ENCODE measurements at regions not wholly inside any gene's neighbourhood (a gene's known extent, or its start where the extent isn't known, plus 50 kb on each side); places are given as distances from the start of the nearest gene placed in this dataset.
"Not testable (repeated sequence)": the region's sequence is repeated elsewhere in the genome, so short reads cannot be mapped to it uniquely, and the experiment has no call there.

DNA sequence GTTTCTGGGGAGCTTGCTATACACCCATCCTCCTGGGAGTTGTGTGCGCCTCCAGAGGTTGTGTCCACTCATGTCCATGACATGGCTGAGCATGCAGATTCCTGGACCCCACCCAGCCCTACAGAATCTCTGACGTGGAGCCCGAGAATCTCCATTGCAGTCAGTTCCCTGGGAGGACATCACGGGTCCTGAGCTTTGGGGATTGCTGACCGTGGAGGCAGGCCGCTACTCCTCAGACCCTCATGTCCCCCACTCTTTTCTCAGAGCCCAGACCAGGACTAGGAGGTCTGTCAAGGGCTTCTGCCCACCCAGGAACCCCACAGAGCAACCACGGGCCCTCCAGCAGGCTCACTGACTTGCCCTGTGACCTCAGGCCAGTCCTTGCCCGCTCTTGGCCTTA, 177.7 kb downstream of the TBC1D2B start:
- ATAC-seq; DNase-seq (ENCODE audit: missing footprints); intact Hi-C loops (cut with DNase I): not testable (repeated sequence)

DNA sequence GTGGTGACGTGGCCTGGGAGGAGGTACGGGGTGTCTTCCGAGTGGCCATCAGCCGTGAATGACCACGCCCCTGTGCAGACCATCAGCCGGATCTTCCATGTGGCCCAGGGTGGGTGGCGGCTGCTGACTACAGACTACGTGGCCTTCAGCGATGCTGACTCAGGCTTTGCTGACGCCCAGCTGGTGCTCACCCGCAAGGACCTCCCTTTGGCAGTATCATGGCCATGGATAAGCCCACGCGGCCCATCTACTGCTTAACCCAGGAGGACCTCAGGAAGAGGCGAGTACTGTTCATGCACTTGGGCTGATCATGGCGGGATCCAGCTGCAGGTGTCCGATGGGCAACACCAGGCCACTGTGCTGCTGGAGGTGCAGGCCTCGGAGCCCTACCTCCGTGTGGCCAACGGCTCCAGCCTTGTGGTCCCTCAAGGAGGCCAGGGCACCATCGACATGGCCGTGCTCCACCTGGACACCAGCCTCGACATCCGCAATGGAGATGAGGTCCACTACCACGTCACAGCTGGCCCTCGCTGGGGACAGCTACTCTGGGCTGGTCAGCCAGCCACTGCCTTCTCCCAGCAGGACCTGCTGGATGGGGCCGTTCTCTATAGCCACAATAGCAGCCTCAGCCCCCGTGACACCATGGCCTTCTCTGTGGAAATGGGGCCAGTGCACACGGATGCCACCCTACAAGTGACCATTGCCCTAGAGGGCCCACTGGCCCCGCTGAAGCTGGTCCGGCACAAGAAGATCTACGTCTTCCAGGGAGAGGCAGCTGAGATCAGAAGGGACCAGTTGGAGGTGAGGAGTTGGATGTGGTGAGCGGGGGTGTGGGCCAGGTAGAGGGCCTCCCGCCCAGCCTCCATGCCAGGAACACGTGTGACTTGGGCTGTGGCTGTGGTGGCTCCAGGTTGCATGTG, 178.4 kb downstream of the TBC1D2B start:
- intact Hi-C loops (cut with DNase I): no loop called here
- ATAC-seq (no peak), DNase-seq (ENCODE audit: missing footprints) (peak; percentile 72)

DNA sequence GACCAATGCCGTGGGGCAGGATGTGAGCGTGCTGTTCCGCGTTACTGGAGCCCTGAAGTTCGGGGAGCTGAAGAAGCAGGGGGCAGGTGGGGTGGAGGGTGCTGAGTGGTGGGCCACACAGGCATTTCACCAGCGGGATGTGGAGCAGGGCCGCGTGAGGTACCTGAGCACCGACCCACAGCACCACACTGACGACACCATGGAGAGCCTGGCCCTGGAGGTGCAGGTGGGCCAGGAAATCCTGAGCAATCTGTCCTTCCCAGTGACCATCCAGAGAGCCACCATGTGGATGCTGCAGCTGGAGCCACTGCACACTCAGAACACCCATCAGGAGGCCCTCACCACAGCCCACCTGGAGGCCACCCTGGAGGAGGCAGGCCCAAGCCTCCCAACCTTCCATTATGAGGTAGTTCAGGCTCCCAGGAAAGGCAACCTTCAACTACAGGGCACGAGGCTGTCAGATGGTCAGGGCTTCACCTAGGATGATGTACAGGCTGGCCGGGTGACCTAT, 179.6 kb downstream of the TBC1D2B start:
- no peak for DNase-seq (ENCODE audit: missing footprints)
- no peak for ATAC-seq
- intact Hi-C loops (cut with DNase I): no loop called here

DNA sequence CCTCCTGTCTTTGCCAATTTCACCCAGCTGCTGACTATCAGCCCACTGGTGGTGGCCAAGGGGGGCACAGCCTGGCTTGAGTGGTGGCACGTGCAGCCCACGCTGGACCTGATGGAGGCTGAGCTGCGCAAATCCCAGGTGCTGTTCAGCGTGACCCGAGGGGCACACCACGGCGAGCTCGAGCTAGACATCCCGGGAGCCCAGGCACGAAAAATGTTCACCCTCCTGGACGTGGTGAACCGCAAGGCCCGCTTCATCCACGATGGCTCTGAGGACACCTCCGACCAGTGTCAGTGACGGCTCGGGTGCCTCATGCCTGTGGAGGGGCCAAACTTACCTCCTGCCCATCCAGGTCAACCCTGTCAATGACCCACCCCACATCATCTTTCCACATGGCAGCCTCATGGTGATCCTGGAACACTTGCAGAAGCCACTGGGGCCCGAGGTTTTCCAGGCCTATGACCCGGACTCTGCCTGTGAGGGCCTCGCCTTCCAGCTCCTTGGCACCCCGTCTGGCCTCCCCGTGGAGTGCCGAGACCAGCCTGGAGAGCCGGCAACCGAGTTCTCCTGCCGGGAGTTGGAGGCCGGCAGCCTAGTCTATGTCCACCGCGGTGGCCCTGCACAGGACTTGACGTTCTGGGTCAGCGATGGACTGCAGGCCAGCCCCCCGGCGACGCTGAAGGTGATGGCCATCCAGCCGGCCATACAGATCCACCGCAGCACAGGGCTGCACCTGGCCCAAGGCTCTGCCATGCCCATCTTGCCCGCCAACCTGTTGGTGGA, 180.2 kb downstream of the TBC1D2B start:
- peak; percentile 59 for DNase-seq (ENCODE audit: missing footprints)
- intact Hi-C loops (cut with DNase I); ATAC-seq: not testable (repeated sequence)

DNA sequence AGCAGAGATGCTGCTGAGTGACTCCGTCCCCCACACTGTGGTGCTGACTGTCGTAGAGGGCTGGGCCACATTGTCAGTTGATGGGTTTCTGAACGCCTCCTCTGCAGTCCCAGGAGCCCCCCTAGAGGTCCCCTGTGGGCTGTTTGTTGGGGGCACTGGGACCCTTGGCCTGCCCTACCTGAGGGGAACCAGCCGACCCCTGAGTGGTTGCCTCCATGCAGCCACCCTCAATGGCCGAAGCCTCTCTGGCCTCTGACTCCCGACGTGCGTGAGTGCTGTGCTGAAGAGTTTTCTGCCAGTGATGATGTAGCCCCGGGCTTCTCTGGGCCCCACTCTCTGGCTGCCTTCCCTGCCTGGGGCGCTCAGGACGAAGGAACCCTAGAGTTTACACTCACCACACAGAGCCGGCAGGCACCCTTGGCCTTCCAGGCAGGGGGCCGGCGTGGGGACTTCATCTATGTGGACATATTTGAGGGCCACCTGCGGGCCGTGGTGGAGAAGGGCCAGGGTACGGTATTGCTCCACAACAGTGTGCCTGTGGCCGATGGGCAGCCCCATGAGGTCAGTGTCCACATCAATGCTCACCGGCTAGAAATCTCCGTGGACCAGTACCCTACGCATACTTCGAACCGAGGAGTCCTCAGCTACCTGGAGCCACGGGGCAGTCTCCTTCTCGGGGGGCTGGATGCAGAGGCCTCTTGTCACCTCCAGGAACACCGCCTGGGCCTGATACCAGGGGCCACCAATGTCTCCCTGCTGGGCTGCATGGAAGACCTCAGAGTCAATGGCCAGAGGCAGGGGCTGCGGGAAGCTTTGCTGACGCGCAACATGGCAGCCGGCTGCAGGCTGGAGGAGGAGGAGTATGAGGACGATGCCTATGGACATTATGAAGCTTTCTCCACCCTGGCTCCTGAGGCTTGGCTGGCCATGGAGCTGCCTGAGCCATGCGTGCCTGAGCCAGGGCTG, 181.1 kb downstream of the TBC1D2B start:
- ATAC-seq; intact Hi-C loops (cut with DNase I): not testable (repeated sequence)
- peak; percentile 53 for DNase-seq (ENCODE audit: missing footprints)

DNA sequence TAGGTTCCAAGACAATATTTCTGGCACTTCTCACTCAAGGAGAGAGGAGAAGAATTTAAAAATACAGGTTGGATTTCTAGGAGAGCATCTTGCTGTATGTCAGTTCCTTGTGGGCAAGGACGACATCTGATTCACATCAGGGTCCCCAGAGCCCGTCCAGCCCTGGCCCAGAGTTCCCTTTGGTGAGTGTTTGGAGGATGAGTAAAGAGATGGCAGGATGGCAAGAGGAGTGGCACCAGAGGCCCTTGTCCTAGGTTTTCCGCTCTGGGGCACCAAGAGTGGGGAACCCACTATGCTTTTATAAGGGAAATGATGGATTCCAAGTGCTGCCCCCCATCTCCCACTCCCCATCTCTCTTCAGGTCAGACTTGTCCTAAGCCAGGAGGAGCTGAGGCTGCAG, 181.8 kb downstream of the TBC1D2B start:
- DNase-seq (ENCODE audit: missing footprints) (no peak), ATAC-seq (no peak)
- intact Hi-C loops (cut with DNase I): no loop called here

DNA sequence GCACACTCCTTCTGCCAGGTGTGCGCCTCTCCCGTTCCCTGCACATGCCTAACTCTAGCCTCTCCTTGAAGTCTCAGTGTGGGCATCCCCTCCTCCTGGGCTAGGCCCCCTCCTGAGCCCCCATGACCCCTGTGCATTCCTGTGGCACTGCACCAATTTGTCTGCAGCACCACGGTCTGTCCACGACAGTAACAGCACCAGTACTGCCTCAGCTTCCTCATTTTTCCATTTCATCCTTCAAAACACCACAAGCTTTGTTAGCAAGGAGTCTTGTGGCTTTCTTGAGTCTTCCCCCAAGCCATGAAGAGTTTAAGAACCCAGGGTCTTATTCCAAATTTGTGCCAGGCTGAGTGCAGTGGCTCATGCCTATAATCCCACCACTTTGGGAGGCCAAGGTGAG, 182.4 kb downstream of the TBC1D2B start:
- DNase-seq (ENCODE audit: missing footprints): peak; percentile 45
- intact Hi-C loops (cut with DNase I); ATAC-seq: not testable (repeated sequence)

DNA sequence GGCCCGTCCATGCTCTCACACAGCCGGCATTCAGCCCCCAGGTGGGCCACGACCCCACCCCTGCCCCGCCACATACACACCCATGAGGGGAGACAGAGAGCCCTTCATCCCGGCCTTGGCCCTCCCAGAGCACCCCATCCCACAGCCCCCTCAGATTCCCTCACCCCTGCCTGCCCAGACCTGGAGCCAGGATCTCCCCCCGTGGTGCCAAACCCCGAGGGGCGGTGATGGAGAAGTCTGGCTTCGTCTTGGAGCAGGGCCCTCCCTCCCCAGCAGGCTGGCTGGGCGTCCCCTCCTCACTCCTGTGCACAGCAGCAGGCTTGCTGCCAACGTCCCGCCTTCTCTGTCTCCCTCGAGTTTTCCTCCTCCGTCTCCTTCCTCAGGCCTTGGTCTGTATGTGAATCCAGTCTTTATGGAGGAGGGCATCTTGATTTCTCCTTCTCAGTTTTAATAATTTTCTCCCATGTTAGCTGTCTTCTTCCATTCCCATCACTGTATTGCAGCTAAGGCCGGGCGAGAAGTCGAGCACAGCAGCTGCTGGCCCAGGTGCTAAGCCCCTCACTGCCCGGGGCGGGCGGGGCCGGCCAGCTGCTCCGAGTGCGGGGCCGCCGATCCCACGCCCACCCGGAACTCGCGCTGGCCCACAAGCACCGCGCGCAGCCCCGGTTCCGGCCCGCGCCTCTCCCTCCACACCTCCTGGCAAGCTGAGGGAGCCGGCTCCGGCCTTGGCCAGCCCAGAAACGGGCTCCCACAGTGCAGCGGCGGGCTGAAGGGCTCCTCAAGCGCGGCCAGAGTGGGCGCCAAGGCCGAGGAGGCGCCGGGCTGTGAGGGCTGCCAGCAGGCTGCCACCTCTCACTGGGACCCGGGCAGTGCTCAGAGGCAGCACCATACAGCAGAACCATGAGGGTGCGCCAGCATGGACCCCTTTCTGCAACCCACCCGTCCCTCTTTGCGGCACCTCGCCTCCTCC, 183.6 kb downstream of the TBC1D2B start:
- ATAC-seq (peak; percentile 18), DNase-seq (ENCODE audit: missing footprints) (peak; percentile 62)
- intact Hi-C loops (cut with DNase I): not testable (repeated sequence)

DNA sequence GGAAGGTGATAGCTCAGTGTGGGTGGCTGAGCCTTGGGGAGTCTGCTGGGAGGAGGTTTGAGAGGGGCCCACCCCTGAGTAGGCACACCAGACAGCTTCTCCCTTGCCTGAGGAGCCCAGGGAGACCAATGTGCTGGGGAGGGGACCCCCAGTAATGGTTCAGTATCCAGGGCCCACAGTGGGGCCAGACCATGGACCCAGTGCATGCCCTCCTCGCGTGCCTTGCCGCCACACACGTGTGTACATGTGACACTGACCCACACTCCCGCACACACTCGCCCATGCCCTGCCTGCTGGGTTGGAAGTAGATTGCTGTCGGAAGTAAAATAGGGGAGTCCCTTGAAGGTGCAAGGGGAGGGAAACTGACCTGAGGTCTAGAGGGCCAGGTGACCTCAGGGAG, 184.3 kb downstream of the TBC1D2B start:
- DNase-seq (ENCODE audit: missing footprints): peak; percentile 64
- ATAC-seq; intact Hi-C loops (cut with DNase I): not testable (repeated sequence)

DNA sequence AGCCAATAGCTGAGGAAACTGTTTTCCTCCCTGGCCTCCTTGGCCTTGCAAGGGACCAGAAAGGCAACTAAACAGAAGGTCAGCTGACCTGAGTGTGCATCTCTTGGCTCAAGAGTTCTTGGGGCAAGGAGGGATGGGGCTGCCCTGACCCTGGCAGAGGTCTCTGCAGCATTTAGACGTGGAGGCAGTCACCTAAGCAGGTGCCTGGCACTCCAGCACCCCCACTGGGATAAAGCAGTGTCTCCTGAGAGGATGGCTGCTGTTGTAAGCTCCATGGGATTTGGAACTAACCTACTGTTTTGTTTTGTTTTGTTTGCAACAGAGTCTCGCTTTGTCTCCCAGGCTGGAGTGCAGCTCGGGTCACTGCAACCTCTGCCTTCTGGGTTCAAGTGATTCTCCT, 185.2 kb downstream of the TBC1D2B start:
- intact Hi-C loops (cut with DNase I): no loop called here
- DNase-seq (ENCODE audit: missing footprints) (peak; percentile 20), ATAC-seq (no peak)

DNA sequence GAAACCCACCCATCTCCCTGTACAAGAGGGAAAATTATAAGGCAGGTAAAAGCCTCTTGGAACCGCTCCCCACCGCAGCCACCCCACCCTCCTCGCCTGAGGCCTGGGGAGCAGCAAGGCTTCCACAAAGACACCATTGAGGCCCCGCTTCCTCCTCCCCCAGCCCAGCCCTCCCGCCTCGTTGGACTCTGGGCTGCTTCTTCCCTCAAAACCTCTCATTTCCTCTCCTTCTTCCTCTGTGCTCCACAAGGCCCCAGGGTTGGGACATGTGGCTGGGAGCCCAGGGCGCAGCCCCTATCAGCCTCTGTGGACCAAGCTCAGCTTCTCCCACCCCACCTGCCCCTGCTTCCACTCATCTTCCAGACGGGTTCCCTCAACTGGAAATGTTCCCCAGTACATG, 185.6 kb downstream of the TBC1D2B start:
- DNase-seq (ENCODE audit: missing footprints): peak; percentile 52
- ATAC-seq; intact Hi-C loops (cut with DNase I): not testable (repeated sequence)

DNA sequence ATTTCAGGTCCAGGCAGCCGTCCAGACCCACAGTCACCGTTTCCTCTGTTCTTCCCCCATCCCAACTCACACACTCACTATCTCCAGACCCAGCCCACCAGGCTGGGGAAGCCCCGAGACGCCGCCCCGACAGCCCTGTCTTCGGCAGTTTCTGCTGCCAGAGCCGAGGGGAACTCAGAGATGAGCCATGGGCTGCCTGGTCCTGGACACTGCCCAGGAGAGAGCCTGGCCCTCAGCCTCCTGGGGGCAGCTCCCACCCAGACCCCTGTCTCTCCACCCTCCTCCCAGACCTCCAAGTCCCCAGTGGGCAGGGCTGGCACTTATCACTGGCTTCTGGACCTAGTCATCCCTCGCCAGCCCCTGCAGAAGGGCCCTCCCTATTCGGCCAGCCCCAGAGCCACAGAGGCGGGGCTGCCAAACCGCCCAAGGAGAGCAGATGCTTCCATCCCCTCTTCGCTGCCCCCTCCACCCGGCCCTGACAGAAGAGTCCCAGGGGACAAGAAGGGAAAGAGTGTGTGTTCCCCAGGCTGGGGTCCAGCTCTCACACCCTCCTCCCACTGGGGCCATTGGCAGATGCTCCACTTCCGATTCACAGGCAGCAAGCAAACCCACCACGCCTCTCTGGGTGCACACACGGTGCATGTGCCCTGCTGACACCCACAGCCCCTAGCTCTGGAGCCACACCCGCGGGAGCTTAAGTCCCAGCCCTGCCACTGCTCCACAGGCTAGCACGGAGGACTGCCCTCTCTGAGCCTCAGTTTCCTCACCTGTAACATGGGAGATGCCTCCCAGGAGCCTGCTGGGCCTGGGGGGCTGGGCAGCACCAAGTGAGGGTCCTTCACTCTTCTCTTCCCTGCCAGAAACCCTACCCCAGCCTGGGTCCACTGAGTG, 186.4 kb downstream of the TBC1D2B start:
- peak; percentile 33 for ATAC-seq
- peak; percentile 68 for DNase-seq (ENCODE audit: missing footprints)
- intact Hi-C loops (cut with DNase I): not testable (repeated sequence)

DNA sequence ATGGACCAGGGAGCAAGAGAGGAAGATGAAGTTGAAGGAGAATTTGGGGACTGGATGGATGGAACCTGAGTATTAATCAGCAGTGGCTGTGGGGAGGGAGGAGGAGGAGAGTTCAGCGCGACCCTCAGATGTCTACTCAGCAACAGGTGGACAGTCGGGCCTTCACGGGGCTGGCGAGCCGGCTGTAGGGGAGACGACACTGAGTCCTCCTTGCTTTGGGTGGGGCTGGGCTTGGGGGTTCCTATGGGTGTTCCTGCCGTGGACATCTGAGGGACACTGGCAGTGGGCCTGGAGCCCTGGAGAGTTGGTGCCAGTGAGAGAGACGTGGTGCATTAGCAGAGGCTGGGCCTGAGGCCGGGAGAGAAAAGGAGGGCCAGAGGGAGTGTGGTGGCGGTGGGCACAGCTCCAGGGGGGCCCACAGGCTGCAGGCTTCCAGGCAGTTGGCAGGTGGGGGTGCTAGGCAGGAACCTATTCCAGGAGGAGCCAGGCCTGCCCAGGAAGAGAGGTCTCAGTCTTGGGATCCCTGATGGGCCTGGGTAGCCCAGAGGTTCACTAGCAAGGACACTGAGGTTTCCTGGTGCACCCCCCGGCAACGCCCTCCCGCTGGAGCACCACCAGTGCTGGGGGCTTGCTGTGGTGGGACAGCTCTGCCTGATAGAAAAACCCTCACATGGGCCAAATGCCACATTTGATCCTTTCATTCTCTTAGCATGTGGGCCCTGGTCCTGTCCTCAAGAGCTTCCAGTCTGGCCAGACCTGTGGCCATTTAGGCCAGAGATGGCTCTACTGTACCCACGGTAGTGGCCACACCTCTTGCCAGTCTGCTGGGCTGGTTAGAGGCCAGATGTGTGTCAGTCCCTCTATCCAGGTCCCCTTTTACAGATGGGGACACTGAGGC, 187.4 kb downstream of the TBC1D2B start:
- peak; percentile 4 for DNase-seq (ENCODE audit: missing footprints)
- intact Hi-C loops (cut with DNase I); ATAC-seq: not testable (repeated sequence)

DNA sequence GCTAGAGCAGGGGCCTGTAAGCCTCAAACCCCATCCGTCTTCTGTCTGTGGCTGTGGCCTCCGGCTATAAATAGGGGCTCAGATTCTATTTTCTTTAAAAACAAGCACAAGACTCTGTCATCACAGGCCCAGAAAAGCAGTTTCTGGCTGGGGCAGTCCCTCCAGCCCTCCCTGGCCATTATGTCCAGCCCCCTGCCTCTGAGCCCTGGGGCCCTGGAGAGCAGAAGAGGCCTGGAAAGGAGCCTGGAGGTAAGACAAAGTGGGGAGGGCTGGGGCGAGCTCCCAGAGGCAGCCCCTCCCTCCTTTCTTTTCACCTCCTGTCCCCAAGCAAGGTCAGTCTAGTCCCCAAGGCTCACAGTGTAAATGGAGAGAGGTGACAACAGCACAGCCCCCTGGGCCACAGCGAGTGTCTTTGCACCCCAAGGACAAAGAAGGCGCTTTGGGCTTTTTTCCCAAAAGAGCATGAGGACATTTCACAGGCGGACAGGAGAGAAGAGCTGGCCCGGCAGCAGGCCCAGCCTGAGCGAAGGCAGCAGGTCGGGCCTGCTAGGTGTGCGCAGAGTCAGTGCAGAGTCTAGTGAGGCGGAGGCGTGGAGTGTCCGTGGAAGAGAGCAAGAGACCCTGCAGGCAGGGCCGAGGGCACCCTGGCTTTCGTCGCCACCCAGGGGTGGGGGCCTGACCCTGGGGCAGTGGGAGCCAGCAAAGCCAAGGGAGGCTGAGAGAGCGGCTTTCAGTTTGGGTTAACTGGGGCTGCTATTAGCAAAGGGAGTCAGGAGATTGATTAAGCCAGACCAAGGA, 188.3 kb downstream of the TBC1D2B start:
- ATAC-seq (no peak), DNase-seq (ENCODE audit: missing footprints) (peak; percentile 27)
- intact Hi-C loops (cut with DNase I): no loop called here

Data from Right ventricle myocardium inferior (tissue), 1 donor.